ENCODE measurements at regions not wholly inside any gene's neighbourhood (a gene's known extent, or its start where the extent isn't known, plus 50 kb on each side); places are given as distances from the start of the nearest gene placed in this dataset.
A peak's percentile ranks its signal among the peaks of the same experiment; 100 is the strongest.

GRCh38 chr12:86914721-86915120, 658.5 kb upstream of the MGAT4C start:
- TF ChIP-seq YY1 (IDR thresholded peaks at IDR 0.05; ENCODE audit: insufficient read depth, insufficient read length) = no peak
- TF ChIP-seq ZNF274 (IDR thresholded peaks at IDR 0.05; ENCODE audit: low read depth, low read length) = no peak
- TF ChIP-seq SUZ12 (IDR thresholded peaks at IDR 0.05; ENCODE audit: extremely low read depth, insufficient read depth, insufficient read length) = no peak
- Histone ChIP-seq H3K9me3 (ENCODE audit: insufficient read depth, low read length) (peaks cover 26% of the 10 kb centered on the region; the same call in 1 of the 2 replicates), H3K36me3 (ENCODE audit: insufficient read depth, insufficient read length, low read length) (no peaks in the 10 kb centered on the region), H3K9ac (ENCODE audit: insufficient read length, low read depth) (no peak overlapping the region), H3K4me1 (ENCODE audit: insufficient read depth, insufficient read length) (no peaks in the 10 kb centered on the region), H3K27me3 (ENCODE audit: insufficient read depth, insufficient read length) (no peaks in the 10 kb centered on the region), H3K4me3 (ENCODE audit: insufficient read length, low read depth) (no peak overlapping the region)
- peak; percentile 16 for DNase-seq (ENCODE audit: low read depth, low spot score)

GRCh38 chr12:86911973-86912372, 655.8 kb upstream of the MGAT4C start:
- Histone ChIP-seq H3K27me3 (ENCODE audit: insufficient read depth, insufficient read length) (no peaks in the 10 kb centered on the region), H3K9me3 (ENCODE audit: insufficient read depth, low read length) (peaks cover 26% of the 10 kb centered on the region; the same call in 1 of the 2 replicates), H3K36me3 (ENCODE audit: insufficient read depth, insufficient read length, low read length) (no peaks in the 10 kb centered on the region), H3K9ac (ENCODE audit: insufficient read length, low read depth) (no peak overlapping the region), H3K4me3 (ENCODE audit: insufficient read length, low read depth) (no peak overlapping the region), H3K4me1 (ENCODE audit: insufficient read depth, insufficient read length) (no peaks in the 10 kb centered on the region)
- no peak for DNase-seq (ENCODE audit: low read depth, low spot score)
- TF ChIP-seq SUZ12 (IDR thresholded peaks at IDR 0.05; ENCODE audit: extremely low read depth, insufficient read depth, insufficient read length) (no peak), YY1 (IDR thresholded peaks at IDR 0.05; ENCODE audit: insufficient read depth, insufficient read length) (no peak), ZNF274 (IDR thresholded peaks at IDR 0.05; ENCODE audit: low read depth, low read length) (no peak)

- H3K27me3 ChIP-seq (ENCODE audit: insufficient read depth, insufficient read length) = no peaks in the 10 kb centered on the region
- DNase-seq (ENCODE audit: low read depth, low spot score) = no peak
- no peaks in the 10 kb centered on the region for H3K9me3 ChIP-seq (ENCODE audit: insufficient read depth, low read length)
- H3K9ac ChIP-seq (ENCODE audit: insufficient read length, low read depth) = no peak overlapping the region
- no peak overlapping the region for H3K4me3 ChIP-seq (ENCODE audit: insufficient read length, low read depth)
- TF ChIP-seq SUZ12 (IDR thresholded peaks at IDR 0.05; ENCODE audit: extremely low read depth, insufficient read depth, insufficient read length) (no peak), YY1 (IDR thresholded peaks at IDR 0.05; ENCODE audit: insufficient read depth, insufficient read length) (no peak), ZNF274 (IDR thresholded peaks at IDR 0.05; ENCODE audit: low read depth, low read length) (no peak)
- no peaks in the 10 kb centered on the region for H3K4me1 ChIP-seq (ENCODE audit: insufficient read depth, insufficient read length)
- H3K36me3 ChIP-seq (ENCODE audit: insufficient read depth, insufficient read length, low read length) = no peaks in the 10 kb centered on the region
These were observed 647.0 kb upstream of the MGAT4C start for GRCh38 chr12:86903159-86903558.

- TF ChIP-seq YY1 (IDR thresholded peaks at IDR 0.05; ENCODE audit: insufficient read depth, insufficient read length) (no peak), SUZ12 (IDR thresholded peaks at IDR 0.05; ENCODE audit: extremely low read depth, insufficient read depth, insufficient read length) (no peak), ZNF274 (IDR thresholded peaks at IDR 0.05; ENCODE audit: low read depth, low read length) (no peak)
- H3K9me3 ChIP-seq (ENCODE audit: insufficient read depth, low read length) = no peaks in the 10 kb centered on the region
- no peaks in the 10 kb centered on the region for H3K27me3 ChIP-seq (ENCODE audit: insufficient read depth, insufficient read length)
- H3K4me1 ChIP-seq (ENCODE audit: insufficient read depth, insufficient read length) = no peaks in the 10 kb centered on the region
- no peaks in the 10 kb centered on the region for H3K36me3 ChIP-seq (ENCODE audit: insufficient read depth, insufficient read length, low read length)
- no peak for DNase-seq (ENCODE audit: low read depth, low spot score)
- H3K9ac ChIP-seq (ENCODE audit: insufficient read length, low read depth) = no peak overlapping the region
- no peak overlapping the region for H3K4me3 ChIP-seq (ENCODE audit: insufficient read length, low read depth)
These were observed 604.6 kb upstream of the MGAT4C start for GRCh38 chr12:86860776-86861175.

GRCh38 chr12:86852451-86852850, 596.3 kb upstream of the MGAT4C start:
- no peaks in the 10 kb centered on the region for H3K36me3 ChIP-seq (ENCODE audit: insufficient read depth, insufficient read length, low read length)
- DNase-seq (ENCODE audit: low read depth, low spot score) = no peak
- H3K4me1 ChIP-seq (ENCODE audit: insufficient read depth, insufficient read length) = no peaks in the 10 kb centered on the region
- H3K27me3 ChIP-seq (ENCODE audit: insufficient read depth, insufficient read length) = no peaks in the 10 kb centered on the region
- H3K9ac ChIP-seq (ENCODE audit: insufficient read length, low read depth) = no peak overlapping the region
- H3K4me3 ChIP-seq (ENCODE audit: insufficient read length, low read depth) = no peak overlapping the region
- H3K9me3 ChIP-seq (ENCODE audit: insufficient read depth, low read length) = no peaks in the 10 kb centered on the region
- no peak for TF ChIP-seq YY1 (IDR thresholded peaks at IDR 0.05; ENCODE audit: insufficient read depth, insufficient read length)

GRCh38 chr12:86838711-86839110, 582.5 kb upstream of the MGAT4C start:
- Histone ChIP-seq H3K9me3 (ENCODE audit: insufficient read depth, low read length) (no peaks in the 10 kb centered on the region), H3K9ac (ENCODE audit: insufficient read length, low read depth) (no peak overlapping the region), H3K4me3 (ENCODE audit: insufficient read length, low read depth) (no peak overlapping the region)

GRCh38 chr12:86838260-86838659, 582.1 kb upstream of the MGAT4C start:
- Histone ChIP-seq H3K27me3 (ENCODE audit: insufficient read depth, insufficient read length) (no peaks in the 10 kb centered on the region), H3K9me3 (ENCODE audit: insufficient read depth, low read length) (no peaks in the 10 kb centered on the region), H3K9ac (ENCODE audit: insufficient read length, low read depth) (no peak overlapping the region), H3K4me1 (ENCODE audit: insufficient read depth, insufficient read length) (no peaks in the 10 kb centered on the region), H3K36me3 (ENCODE audit: insufficient read depth, insufficient read length, low read length) (no peaks in the 10 kb centered on the region), H3K4me3 (ENCODE audit: insufficient read length, low read depth) (no peak overlapping the region)
- DNase-seq (ENCODE audit: low read depth, low spot score) = no peak
- no peak for TF ChIP-seq ZNF274 (IDR thresholded peaks at IDR 0.05; ENCODE audit: low read depth, low read length)
- TF ChIP-seq SUZ12 (IDR thresholded peaks at IDR 0.05; ENCODE audit: extremely low read depth, insufficient read depth, insufficient read length) = no peak
- TF ChIP-seq YY1 (IDR thresholded peaks at IDR 0.05; ENCODE audit: insufficient read depth, insufficient read length) = no peak

More at GRCh38 chr12:86838711-86839110, 582.5 kb upstream of the MGAT4C start:
- peak; percentile 9 for DNase-seq (ENCODE audit: low read depth, low spot score)
- no peak for TF ChIP-seq YY1 (IDR thresholded peaks at IDR 0.05; ENCODE audit: insufficient read depth, insufficient read length)
- TF ChIP-seq ZNF274 (IDR thresholded peaks at IDR 0.05; ENCODE audit: low read depth, low read length) = no peak
- no peak for TF ChIP-seq SUZ12 (IDR thresholded peaks at IDR 0.05; ENCODE audit: extremely low read depth, insufficient read depth, insufficient read length)
- no peaks in the 10 kb centered on the region for H3K27me3 ChIP-seq (ENCODE audit: insufficient read depth, insufficient read length)
- H3K4me1 ChIP-seq (ENCODE audit: insufficient read depth, insufficient read length) = no peaks in the 10 kb centered on the region
- H3K36me3 ChIP-seq (ENCODE audit: insufficient read depth, insufficient read length, low read length) = no peaks in the 10 kb centered on the region

- Histone ChIP-seq H3K4me1 (ENCODE audit: insufficient read depth, insufficient read length) (no peaks in the 10 kb centered on the region), H3K9me3 (ENCODE audit: insufficient read depth, low read length) (no peaks in the 10 kb centered on the region), H3K9ac (ENCODE audit: insufficient read length, low read depth) (no peak overlapping the region), H3K36me3 (ENCODE audit: insufficient read depth, insufficient read length, low read length) (no peaks in the 10 kb centered on the region), H3K4me3 (ENCODE audit: insufficient read length, low read depth) (no peak overlapping the region), H3K27me3 (ENCODE audit: insufficient read depth, insufficient read length) (no peaks in the 10 kb centered on the region)
- peak; percentile 20 for DNase-seq (ENCODE audit: low read depth, low spot score)
- TF ChIP-seq YY1 (IDR thresholded peaks at IDR 0.05; ENCODE audit: insufficient read depth, insufficient read length) (no peak), ZNF274 (IDR thresholded peaks at IDR 0.05; ENCODE audit: low read depth, low read length) (no peak), SUZ12 (IDR thresholded peaks at IDR 0.05; ENCODE audit: extremely low read depth, insufficient read depth, insufficient read length) (no peak)
These were observed 581.1 kb upstream of the MGAT4C start for GRCh38 chr12:86837246-86837645.
